HEK293 (cell line): ENCODE measurements at regions not wholly inside any gene's neighbourhood (a gene's known extent, or its start where the extent isn't known, plus 50 kb on each side); places are given as distances from the start of the nearest gene placed in this dataset.
A peak's percentile ranks its signal among the peaks of the same experiment; 100 is the strongest.

Source experiments
- CTCF ChIA-PET: fragments of 350-600 bp; formaldehyde crosslinking; extraction: SDS; loops from one replicate; lab custom pipeline; 2021; ENCODE audit warnings: antibody characterized with exemption; lab: Yijun Ruan, JAX
- POLR2A ChIA-PET: fragments of 300-600 bp; formaldehyde crosslinking; extraction: SDS; loops from one replicate; lab custom pipeline; 2020; ENCODE audit warnings: antibody characterized with exemption, inconsistent platforms; lab: Yijun Ruan, JAX
- H3K27ac ChIP-seq: fragments of 200-500 bp; sonication (Bioruptor generic); 2 replicates; pipeline ENCODE4 v1.5.1; 2014; ENCODE audit warnings: low read depth, low read length, control low read depth, inconsistent platforms; ENCODE audit errors: extremely low read depth
- H3K36me3 ChIP-seq, 2 experiments: fragments of 200-500 bp in 1 of 2; sonication (Bioruptor generic) in 1 of 2; 1 replicate in 1 of 2; 2 replicates in 1 of 2; pipeline ENCODE4 v1.5.1; 2014 to 2017; ENCODE audit warnings: inconsistent platforms in 2 of 2, low read length in 2 of 2; ENCODE audit not compliant: control insufficient read depth in 2 of 2, insufficient read depth in 1 of 2
- H3K4me1 ChIP-seq: fragments of 200-500 bp; sonication (Bioruptor generic); 2 replicates; pipeline ENCODE4 v1.5.1; 2014; ENCODE audit warnings: mild to moderate bottlenecking, low read length, inconsistent platforms; ENCODE audit not compliant: control insufficient read depth, insufficient read depth
- H3K4me3 ChIP-seq: 2 replicates; pipeline ENCODE4 v1.5.1; 2011; ENCODE audit warnings: low read depth, mild to moderate bottlenecking, control low read depth, low read length, moderate library complexity
- H3K9me3 ChIP-seq: fragments of 200-500 bp; sonication (Bioruptor generic); 2 replicates; pipeline ENCODE4 v1.5.1; 2014; ENCODE audit warnings: low read depth, low read length, inconsistent platforms; ENCODE audit not compliant: control insufficient read depth, insufficient read depth
- KLF17 ChIP-seq: fragments of 450-650 bp; formaldehyde crosslinking; IDR thresholded peaks from 2 replicates; pipeline ENCODE4 v1.5.1; 2016; ENCODE audit warnings: missing biosample characterization, missing genetic modification characterization
- SP7 ChIP-seq: fragments of 450-650 bp; formaldehyde crosslinking; IDR thresholded peaks from 2 replicates; pipeline ENCODE4 v1.5.1; 2016; ENCODE audit warnings: missing biosample characterization, missing genetic modification characterization
- TSHZ1 ChIP-seq: fragments of 450-650 bp; formaldehyde crosslinking; IDR thresholded peaks from 2 replicates; pipeline ENCODE4 v1.5.1; 2016; ENCODE audit warnings: missing biosample characterization, missing genetic modification characterization, borderline replicate concordance
- ZBTB7A ChIP-seq: fragments of 450-650 bp; formaldehyde crosslinking; IDR thresholded peaks from 2 replicates; pipeline ENCODE4 v1.5.1; 2016; ENCODE audit warnings: low read depth, missing biosample characterization, missing genetic modification characterization
- ZFP3 ChIP-seq: fragments of 450-650 bp; formaldehyde crosslinking; IDR thresholded peaks from 2 replicates; pipeline ENCODE4 v1.5.1; 2016; ENCODE audit warnings: low read depth, missing biosample characterization, missing genetic modification characterization
- ZIC2 ChIP-seq: fragments of 450-650 bp; formaldehyde crosslinking; IDR thresholded peaks from 2 replicates; pipeline ENCODE4 v1.5.1; 2016; ENCODE audit warnings: missing biosample characterization, missing genetic modification characterization
- ZNF121 ChIP-seq: fragments of 450-650 bp; formaldehyde crosslinking; IDR thresholded peaks from 2 replicates; pipeline ENCODE4 v1.5.1; 2016; ENCODE audit warnings: missing biosample characterization, missing genetic modification characterization
- ZNF292 ChIP-seq: fragments of 450-650 bp; formaldehyde crosslinking; IDR thresholded peaks from 2 replicates; pipeline ENCODE4 v1.5.1; 2016; ENCODE audit warnings: low read depth, missing biosample characterization, missing genetic modification characterization, borderline replicate concordance
- ZNF449 ChIP-seq: fragments of 450-650 bp; formaldehyde crosslinking; IDR thresholded peaks from 2 replicates; pipeline ENCODE4 v1.5.1; 2017; ENCODE audit warnings: missing biosample characterization, mild to moderate bottlenecking, missing genetic modification characterization, moderate library complexity
- ZSCAN23 ChIP-seq: fragments of 450-650 bp; formaldehyde crosslinking; IDR thresholded peaks from 2 replicates; pipeline ENCODE4 v1.5.1; 2016; ENCODE audit warnings: missing biosample characterization, missing genetic modification characterization

- TF ChIP-seq ZNF449 (no peak), SP7 (tag by site-specific recombination) (no peak), ZSCAN23 (tag by site-specific recombination) (no peak), ZNF121 (no peak), ZBTB7A (tag by site-specific recombination) (no peak)
- TF ChIP-seq, all 188 proteins: peak for 0
These were observed 643.1 kb downstream of the INHBA start (continued) for GRCh38 chr7:41059796-41060195.

- H3K4me3 ChIP-seq, result no peak overlapping the region
- H3K27ac ChIP-seq, result no peak overlapping the region
- ChIA-PET POLR2A (no interaction called here), CTCF (no interaction called here)
- H3K9me3 ChIP-seq, result no peaks in the 10 kb centered on the region
- no peaks in the 10 kb centered on the region for H3K4me1 ChIP-seq
- TF ChIP-seq ZIC2 (tag by site-specific recombination), result peak; percentile 61
- no peak for TF ChIP-seq ZFP3 (tag by site-specific recombination)
- H3K36me3 ChIP-seq, result no peaks in the 10 kb centered on the region
These were observed 643.7 kb downstream of the INHBA start for GRCh38 chr7:41058986-41059741.

GRCh38 chr7:41054960-41055661 lies 647.8 kb downstream of the INHBA start:
- Histone ChIP-seq H3K9me3 (no peaks in the 10 kb centered on the region), H3K4me1 (no peaks in the 10 kb centered on the region), H3K4me3 (no peak overlapping the region), H3K36me3 (no peaks in the 10 kb centered on the region), H3K27ac (no peak overlapping the region)
- TF ChIP-seq TSHZ1, result no peak
- no peak for TF ChIP-seq ZNF292
- TF ChIP-seq ZFP3 (tag by site-specific recombination), result no peak
- POLR2A ChIA-PET, result no interaction called here
- CTCF ChIA-PET, result interaction anchor here (1.2 kb wide), 1 partner anchor 52 kb away, joined by 3 read pairs; no protein-coding TSS in a partner anchor

GRCh38 chr7:41053820-41054219 lies 649.1 kb downstream of the INHBA start:
- H3K36me3 ChIP-seq, result no peaks in the 10 kb centered on the region
- CTCF ChIA-PET, result interaction anchor here (0.6 to 1.2 kb wide), 2 partner anchors 49 to 51 kb away, joined by 3 read pairs; no protein-coding TSS in a partner anchor
- no peaks in the 10 kb centered on the region for H3K4me1 ChIP-seq
- H3K9me3 ChIP-seq, result no peaks in the 10 kb centered on the region
- no peak overlapping the region for H3K4me3 ChIP-seq
- no peak for TF ChIP-seq KLF17 (tag by site-specific recombination)
- POLR2A ChIA-PET, result no interaction called here
- no peak overlapping the region for H3K27ac ChIP-seq
